ENCODE measurements at regions not wholly inside any gene's neighbourhood (a gene's known extent, or its start where the extent isn't known, plus 50 kb on each side); places are given as distances from the start of the nearest gene placed in this dataset.

DNA sequence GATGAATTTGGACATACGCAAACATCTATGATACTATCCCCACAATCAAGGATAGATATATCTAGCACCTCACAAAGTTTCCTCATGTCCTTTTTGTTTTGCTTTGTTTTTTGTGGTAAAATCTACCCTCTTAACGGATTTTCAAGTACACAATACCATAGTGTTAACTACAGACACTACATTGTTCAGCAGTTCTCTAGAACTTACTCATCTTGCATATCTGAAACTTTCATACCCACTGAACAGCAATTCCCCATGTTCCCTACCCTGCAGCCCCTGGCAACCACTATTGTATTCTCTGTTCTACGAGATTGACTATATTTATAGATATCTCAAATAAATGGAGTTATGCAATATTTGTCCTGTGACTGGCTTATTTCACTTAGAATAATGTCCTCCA is 58.1 kb upstream of the TJP1 start:
- TF ChIP-seq, protein P1, sequence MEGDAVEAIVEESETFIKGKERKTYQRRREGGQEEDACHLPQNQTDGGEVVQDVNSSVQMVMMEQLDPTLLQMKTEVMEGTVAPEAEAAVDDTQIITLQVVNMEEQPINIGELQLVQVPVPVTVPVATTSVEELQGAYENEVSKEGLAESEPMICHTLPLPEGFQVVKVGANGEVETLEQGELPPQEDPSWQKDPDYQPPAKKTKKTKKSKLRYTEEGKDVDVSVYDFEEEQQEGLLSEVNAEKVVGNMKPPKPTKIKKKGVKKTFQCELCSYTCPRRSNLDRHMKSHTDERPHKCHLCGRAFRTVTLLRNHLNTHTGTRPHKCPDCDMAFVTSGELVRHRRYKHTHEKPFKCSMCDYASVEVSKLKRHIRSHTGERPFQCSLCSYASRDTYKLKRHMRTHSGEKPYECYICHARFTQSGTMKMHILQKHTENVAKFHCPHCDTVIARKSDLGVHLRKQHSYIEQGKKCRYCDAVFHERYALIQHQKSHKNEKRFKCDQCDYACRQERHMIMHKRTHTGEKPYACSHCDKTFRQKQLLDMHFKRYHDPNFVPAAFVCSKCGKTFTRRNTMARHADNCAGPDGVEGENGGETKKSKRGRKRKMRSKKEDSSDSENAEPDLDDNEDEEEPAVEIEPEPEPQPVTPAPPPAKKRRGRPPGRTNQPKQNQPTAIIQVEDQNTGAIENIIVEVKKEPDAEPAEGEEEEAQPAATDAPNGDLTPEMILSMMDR (IDR thresholded peaks at IDR 0.05; ENCODE audit: low read length) = no peak
- TF ChIP-seq EZH2 (IDR thresholded peaks at IDR 0.05; ENCODE audit: borderline replicate concordance, low read length) = no peak
